Fibroblast of skin of right biceps (primary cell): ENCODE measurements at regions not wholly inside any gene's neighbourhood (a gene's known extent, or its start where the extent isn't known, plus 50 kb on each side); places are given as distances from the start of the nearest gene placed in this dataset.
"Not testable (repeated sequence)": the region's sequence is repeated elsewhere in the genome, so short reads cannot be mapped to it uniquely, and the experiment has no call there.

Experiments used
- DNase-seq: peaks from one replicate; pipeline ENCODE4 v3.0.0-alpha.2; 2013

DNA sequence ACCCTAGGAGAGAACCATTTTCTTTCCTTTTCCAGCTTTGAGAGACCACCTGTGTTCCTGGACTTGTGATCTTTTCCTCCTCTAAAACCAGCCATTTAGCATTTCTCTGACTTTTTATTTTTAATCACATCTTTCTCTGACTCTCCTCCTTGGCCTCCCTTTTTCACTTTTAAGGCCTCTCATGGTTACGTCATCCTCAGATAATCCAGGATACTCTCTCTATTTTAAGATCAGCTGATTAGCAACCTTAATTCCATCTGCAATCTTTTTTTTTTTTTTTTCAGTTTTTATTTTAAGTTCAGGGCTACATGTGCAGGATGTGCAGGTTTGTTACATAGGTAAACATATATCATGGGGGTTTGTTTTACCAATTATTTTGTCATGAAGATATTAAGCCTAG, 54.0 kb downstream of the RFPL4B start:
- no peak for DNase-seq

GRCh38 chr6:112407101-112407590, 60.0 kb downstream of the RFPL4B start:
- DNase-seq: no peak

DNA sequence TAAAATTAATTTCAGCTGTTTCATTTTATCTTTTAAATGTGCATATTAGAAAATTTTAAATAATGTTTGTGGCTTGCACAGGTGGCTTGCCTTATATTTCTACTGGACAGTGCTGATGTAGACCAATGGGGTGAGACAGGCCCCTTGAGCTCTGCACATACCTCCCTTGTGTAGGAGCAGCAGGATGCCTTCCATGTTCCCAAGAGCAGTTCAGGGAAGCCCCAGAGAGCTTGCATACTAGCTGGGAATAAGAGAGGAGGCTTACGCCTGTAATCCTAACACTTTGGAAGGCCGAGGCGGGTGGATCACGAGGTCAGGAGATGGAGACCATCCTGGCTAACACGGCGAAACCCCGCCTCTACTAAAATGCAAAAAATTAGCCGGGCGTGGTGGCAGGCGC, 61.4 kb downstream of the RFPL4B start:
- no peak for DNase-seq

- DNase-seq: peak; percentile 51
These were observed 62.2 kb downstream of the RFPL4B start for GRCh38 chr6:112409311-112409710.

DNA sequence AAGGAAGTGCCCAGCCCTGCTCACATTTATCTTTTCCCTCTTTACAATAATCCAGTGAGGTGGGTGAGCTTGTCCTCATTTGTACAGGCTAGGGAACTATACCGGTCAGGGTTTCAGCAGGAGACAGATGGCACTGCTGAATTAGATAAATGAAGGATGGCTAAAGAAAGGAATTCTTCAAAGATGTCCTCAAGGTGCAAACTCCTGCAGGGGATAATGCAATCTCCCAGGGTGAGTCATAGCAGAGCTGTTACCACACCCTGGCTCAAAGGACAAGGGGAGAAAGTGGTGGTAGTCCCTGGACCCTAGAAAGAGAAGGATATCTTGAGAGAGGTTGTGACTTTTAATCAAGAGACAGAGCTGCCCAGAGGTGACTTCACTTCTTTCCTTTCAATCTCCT, 66.7 kb downstream of the RFPL4B start:
- no peak for DNase-seq

DNA sequence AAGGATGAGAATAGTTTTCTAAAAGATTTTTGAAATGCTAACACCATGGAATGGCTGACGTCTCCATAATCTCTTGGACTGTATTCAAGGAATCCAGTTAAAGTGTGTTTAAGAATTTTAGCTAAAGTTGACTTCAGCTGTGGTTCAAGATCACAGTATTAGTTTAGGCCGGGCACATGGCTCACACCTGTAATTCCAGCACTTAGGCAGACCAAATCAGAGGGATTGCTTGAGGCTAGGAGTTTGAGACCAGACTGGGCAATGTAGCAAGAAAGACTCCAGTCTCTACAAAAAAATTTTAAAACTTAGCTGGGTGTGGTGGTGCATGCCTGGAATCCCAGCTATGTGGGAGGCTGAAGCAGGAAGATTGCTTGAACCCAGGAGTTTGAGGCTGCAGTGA, 68.2 kb downstream of the RFPL4B start:
- no peak for DNase-seq

GRCh38 chr6:112416866-112417265, 69.7 kb downstream of the RFPL4B start:
- DNase-seq: peak; percentile 82

- not testable (repeated sequence) for DNase-seq
These were observed 79.9 kb downstream of the RFPL4B start for GRCh38 chr6:112427011-112427410.

GRCh38 chr6:112427499-112427898, 80.4 kb downstream of the RFPL4B start:
- DNase-seq: no peak

- no peak for DNase-seq
These were observed 81.3 kb downstream of the RFPL4B start for GRCh38 chr6:112428477-112428876.

DNA sequence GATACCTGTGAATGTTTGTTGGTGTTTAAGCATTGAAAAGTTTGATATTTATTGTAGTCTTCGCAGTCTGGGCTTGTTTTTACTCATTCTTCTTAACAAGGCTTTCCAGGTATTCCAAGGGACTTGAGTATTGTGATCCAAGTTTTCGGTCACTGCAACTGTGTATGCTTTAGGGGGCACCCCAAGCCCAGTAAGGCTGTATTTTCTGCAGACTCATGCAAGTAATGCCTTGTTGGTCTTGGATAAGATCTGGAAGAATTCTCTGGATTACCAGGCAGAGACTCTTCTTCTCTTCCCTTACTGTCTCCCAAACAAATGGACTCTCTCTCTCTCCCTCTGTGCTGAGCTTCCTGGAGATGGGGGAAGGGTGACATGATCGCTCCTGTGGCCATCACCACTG, 82.1 kb downstream of the RFPL4B start:
- DNase-seq: peak; percentile 52

GRCh38 chr6:112431803-112432202, 84.7 kb downstream of the RFPL4B start:
- DNase-seq: no peak

- no peak for DNase-seq
These were observed 85.7 kb downstream of the RFPL4B start for GRCh38 chr6:112432853-112433252.

- DNase-seq: no peak
These were observed 86.3 kb downstream of the RFPL4B start for GRCh38 chr6:112433457-112433856.

DNA sequence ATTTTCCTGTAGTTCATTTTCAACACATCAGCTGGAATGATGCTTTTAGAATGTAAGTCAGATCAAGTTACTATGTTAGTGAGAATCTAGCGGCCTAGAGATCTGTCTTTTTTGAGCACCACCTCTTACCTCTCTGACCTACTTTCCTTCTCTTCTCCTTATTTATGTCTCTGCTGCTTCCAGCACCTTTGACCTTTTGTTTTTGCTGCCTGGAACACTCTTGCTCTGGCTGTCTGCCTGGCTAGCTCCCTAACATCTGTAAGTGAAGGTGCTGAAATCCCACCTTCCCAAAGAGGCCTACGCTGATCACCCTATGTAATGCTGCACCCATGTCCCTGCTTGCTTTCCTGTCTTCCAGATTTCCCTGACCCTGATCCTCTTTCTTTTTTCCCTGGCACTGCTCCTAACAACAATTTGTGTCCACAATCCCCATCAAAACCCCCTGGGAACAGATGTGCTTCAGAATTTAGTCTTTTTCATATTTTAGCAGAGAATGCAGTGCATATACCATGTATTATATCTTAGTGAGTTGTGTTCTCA, 87.8 kb downstream of the RFPL4B start:
- no peak for DNase-seq

DNA sequence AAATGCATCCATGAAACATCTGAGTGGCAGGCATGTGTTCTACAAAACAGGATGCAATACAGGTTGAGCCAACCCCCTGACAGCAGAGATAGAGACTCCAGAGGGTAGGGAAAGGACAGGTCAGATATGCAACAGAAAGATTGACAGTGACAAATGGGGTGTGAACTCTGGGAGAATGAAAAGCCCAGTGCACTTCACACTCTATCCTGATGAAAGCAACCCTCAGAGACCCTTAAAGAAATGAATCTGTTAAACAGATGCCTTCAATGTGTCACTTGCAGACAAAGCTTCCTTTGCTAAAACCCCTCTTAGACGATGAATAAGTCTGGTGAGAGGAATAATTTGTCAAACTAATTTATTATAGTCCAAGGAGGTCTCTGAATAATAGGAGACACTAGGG, 89.9 kb downstream of the RFPL4B start:
- DNase-seq: no peak

GRCh38 chr6:112439010-112439409, 91.9 kb downstream of the RFPL4B start:
- no peak for DNase-seq

- no peak for DNase-seq
These were observed 92.3 kb downstream of the RFPL4B start for GRCh38 chr6:112439432-112439831.

GRCh38 chr6:112441607-112442006, 94.5 kb downstream of the RFPL4B start:
- no peak for DNase-seq

- DNase-seq: peak; percentile 56
These were observed 96.3 kb downstream of the RFPL4B start for GRCh38 chr6:112443179-112444065.

DNA sequence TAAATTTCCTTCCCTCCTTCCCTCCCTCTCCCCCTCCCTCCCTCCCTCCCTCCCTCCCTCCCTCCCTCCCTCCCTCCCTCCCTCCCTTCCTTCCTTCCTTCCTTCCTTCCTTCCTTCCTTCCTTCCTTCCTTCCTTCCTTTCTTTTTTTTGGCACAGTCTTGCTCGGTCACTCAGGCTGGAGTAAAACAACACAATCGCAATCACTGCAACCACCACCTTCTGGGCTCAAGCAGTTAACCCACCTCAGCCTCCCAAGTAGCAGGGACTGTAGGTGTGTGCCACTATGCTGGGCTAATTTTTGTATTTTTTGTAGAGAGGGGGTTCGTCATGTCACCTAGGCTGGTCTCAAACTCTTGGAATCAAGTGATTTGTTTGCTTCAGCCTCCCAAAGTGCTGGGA, 101.7 kb downstream of the RFPL4B start:
- DNase-seq: not testable (repeated sequence)

DNA sequence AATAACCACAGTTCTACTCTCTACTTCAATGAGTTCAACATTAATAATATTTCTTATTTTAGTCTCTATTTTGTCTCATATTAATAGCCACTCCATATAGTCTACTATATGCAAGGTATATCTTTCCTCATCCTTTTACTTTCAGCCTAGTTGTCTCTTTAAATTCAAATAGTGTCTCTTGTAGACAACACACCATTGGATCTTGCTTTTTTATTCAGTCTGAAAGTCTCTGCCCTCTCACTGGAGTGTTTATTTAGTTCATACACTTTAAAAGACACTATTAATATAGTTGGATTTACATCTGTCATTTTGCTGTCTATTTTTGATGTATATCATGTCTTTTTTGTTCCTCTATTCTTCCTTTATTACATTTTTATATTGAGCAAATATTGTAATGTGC, 103.5 kb downstream of the RFPL4B start:
- DNase-seq: no peak

DNA sequence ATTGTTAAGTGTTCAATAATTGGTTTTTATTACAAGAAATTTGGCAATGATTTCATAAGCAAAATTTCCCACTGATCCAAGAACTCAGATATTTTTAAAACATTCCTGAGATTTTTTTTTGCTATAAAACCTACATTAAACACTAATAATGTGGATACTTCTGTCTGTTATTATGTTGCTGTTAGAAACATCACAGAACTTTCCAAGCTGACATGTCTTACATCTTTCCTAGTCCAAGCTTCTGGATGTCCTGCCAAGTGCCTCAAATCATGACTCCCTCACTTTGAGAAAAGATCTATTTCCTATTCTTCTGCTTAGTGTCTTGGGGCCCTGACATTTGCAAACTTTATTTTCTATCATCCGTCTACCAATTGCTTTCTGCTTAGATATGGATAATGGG, 110.8 kb downstream of the RFPL4B start:
- peak; percentile 41 for DNase-seq

GRCh38 chr6:112459758-112460304, 112.7 kb downstream of the RFPL4B start:
- no peak for DNase-seq
